GM18508 (cell line): ENCODE measurements at regions not wholly inside any gene's neighbourhood (a gene's known extent, or its start where the extent isn't known, plus 50 kb on each side); places are given as distances from the start of the nearest gene placed in this dataset.

ENCODE experiments used
- ATAC-seq: cut with Tn5 transposase; IDR thresholded peaks from one replicate; pipeline ENCODE4 v1.9.1; 2021; ENCODE audit warnings: moderate number of reproducible peaks; ENCODE audit not compliant: insufficient read depth, unreplicated experiment

GRCh38 chr15:53312707-53313106 is 446.8 kb downstream of the WDR72 start:
- no peak for ATAC-seq

GRCh38 chr15:53310709-53311108 is 448.8 kb downstream of the WDR72 start:
- no peak for ATAC-seq

DNA sequence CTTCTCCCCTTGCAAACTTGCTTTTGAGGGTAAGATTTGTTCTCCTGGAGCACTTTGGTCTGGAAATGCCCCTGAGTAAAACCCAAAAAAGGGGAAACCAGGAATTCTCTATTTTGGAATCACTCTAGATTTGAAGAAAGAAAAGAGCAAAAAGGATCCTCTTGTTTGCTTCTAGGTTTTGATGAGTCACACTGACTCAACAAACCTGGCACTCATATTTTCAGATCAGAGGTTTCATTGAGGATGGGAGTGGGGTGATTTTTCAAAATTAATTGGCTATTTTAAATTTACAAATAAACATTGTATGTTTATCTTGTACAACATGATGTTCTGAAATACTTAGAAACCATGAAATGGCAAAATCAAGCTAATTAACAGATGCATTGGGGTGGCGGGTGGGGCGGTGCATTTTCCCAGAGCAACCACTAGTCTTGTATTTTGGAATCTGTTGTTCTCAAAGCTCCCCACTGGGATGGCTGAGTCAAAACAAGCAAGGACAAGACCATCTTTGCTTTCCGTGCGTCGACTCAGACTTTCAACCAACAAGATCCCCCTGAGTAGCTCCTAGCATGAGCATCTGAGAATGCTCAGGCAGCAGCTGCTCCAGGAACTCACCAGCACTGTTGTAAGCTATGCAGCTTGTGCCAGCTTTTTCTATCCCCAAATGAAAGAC is 451.4 kb downstream of the WDR72 start:
- ATAC-seq: no peak

- ATAC-seq: no peak
Observed at GRCh38 chr15:53305554-53305953, 453.9 kb downstream of the WDR72 start.

- ATAC-seq: no peak
Observed at GRCh38 chr15:53305101-53305500, 454.4 kb downstream of the WDR72 start.

GRCh38 chr15:53297828-53298227 is 461.6 kb downstream of the WDR72 start:
- no peak for ATAC-seq

GRCh38 chr15:53296603-53297002 is 462.9 kb downstream of the WDR72 start:
- no peak for ATAC-seq

GRCh38 chr15:53295574-53295973 is 463.9 kb downstream of the WDR72 start:
- no peak for ATAC-seq

GRCh38 chr15:53288542-53288941 is 470.9 kb downstream of the WDR72 start:
- no peak for ATAC-seq

DNA sequence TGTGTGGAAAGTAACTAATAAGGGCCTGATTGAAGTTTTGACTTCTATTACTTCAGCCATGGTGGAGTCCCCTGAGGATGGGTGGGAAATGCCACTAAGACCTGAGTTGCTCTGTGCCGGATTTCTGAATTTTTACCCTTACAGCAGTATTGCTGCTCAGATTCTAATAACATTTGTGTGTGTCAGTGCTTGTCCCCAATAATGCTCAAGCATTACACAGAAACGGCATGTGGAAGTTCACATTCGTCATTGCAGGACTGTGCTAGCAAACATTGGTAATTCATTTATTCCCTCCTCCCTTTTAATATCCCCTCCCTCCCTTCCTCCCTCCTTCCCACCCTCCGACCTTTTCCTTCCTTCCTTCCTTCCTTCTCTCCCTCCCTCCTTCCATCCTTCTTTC is 484.5 kb upstream of the ONECUT1 start:
- no peak for ATAC-seq

DNA sequence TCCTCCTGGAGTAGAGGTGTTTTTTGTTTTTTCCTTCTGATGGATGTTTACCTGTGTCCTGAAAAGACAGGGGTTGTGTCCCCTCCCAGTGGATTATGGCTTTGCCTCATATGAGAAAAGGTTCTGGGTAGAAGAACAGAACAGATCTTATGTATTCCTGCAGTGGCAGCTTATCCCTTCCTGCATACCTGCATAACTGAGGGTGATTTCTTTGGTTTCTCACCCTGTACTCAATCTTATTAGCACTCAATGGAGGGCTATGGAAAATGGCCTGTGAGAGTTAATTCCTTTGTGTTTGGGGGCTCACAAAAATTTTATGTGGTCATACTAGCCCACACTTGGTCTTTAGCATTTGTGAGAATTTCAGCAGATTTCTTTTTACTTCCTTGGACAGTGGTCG is 482.0 kb upstream of the ONECUT1 start:
- no peak for ATAC-seq

DNA sequence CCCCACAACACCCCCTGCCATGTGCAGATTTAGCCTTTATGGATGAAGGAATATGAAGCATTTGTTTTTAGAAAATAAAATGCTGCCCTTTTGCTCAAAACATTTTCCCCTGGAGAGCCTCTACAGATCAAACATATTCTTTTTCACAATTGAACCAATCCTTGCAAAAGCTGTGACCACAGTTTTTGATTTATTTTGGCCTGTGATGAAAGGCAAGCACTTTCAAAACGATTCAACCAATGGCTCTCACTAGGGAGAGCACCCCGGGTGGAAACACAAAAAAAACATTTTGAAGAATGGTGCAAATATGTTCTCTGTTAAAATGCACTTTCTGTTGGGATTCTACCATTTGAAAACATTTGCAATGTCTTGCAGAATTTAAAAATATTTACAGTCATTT is 476.0 kb upstream of the ONECUT1 start:
- no peak for ATAC-seq

DNA sequence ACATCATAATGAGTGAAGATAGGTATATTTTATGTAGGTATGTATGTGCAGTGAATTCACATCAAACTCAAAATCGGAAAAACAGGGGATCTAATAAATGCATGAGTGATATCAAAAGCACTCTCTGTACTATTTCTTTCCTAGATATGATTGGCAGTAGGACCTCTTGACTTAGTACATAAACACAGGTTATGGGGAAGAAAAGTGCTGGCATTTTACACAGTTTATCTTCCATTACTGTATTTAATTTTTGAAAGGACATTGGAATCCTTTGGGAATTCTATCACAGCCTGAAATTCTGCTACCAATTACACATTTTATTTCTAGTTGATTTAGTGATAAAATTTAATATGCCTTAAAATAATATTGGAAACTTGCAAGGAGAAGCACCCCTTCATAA is 470.5 kb upstream of the ONECUT1 start:
- ATAC-seq: no peak

GRCh38 chr15:53256457-53256856 is 466.3 kb upstream of the ONECUT1 start:
- ATAC-seq: no peak

DNA sequence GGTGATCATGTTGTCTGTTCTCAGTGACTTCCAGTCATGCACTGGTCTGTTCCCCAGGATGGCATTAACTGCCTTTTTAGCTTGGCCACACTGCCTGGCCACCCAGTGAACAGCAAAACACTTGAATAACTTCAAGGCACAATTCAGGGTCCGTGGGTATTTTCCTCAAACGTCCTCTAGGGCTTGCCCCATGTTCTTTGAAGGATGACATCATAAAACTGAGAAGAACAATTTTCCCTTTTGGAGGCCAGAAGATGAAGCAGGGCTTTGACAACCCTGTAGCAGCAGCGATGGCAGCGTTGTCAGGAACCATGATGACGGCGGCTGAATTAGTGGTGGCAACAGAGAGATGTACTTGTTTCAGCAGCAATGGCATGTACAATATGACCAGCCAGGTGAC is 465.9 kb upstream of the ONECUT1 start:
- no peak for ATAC-seq

DNA sequence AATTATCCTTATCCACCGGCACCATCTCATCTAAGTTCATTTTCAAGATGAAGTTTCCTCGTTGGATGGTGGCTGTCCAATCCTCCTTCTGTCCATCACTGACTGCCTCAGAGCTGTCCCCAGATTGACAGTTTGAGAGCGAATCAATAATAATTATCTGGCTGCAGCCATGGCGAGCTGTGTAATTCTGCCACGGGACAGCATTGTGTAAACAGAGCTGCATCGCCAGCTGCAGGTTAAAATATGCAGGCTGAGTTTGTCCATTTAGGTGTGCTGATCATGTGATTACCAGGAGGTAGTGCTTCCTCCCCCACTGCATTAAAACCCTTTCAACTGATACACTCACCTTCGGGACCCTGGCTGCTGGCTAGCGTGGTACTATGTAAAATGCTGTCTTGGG is 461.9 kb upstream of the ONECUT1 start:
- ATAC-seq: no peak

- ATAC-seq: no peak
Observed at GRCh38 chr15:53251523-53251922, 461.4 kb upstream of the ONECUT1 start.

DNA sequence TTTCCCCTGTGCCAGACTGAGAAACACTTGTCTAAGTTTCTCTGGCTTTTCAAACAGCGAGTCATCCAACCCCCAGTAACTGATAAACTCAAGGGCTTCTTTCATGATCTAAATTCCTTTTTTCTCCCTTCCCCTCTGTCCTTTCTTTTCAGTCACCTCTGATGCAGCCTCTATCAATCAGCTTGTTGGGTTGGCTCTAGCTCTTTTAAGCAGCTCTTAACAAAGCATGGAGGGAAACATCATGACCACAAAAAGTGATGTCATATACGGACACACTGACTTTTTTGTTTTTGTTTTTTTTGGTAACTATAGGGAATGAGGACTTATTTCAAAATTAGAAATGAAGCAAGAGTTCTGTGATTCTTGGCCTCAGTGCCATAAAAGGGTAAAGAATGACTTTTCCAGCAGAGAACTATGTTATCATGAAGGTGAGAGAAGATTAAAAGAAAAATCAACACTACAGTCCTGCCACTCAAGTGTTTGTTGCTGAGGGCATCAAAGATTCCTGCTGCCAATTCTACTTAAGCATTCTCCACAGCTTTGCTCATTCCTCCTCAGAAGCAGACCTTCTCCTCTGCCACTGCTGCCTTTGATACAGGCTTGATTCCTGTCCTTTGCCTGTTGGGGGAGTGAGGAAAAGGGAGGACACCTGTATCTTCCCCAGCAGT is 457.0 kb upstream of the ONECUT1 start:
- no peak for ATAC-seq

- no peak for ATAC-seq
Observed at GRCh38 chr15:53246404-53246803, 456.3 kb upstream of the ONECUT1 start.

GRCh38 chr15:53233801-53234200 is 443.7 kb upstream of the ONECUT1 start:
- ATAC-seq: no peak

GRCh38 chr15:53230473-53230872 is 440.3 kb upstream of the ONECUT1 start:
- ATAC-seq: no peak

DNA sequence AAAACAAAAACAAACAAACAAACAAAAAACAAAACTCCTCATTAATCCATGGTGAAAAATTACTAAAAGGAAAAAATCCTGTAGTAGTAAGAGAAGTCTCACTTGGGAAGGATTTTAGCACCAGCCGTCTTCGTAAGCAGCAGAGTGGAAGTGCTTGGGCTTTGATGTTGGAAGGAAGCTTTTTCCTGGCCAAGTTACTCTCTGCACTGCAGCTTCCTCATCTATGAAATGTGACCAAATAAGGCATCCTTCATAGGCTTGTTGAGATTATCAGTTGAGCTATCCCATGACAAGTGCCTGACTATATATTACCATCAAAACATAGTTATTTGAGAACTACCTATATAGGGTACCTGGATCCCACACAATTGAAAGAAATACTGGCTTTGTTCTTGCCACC is 436.4 kb upstream of the ONECUT1 start:
- ATAC-seq: no peak
